ENCODE measurements at regions not wholly inside any gene's neighbourhood (a gene's known extent, or its start where the extent isn't known, plus 50 kb on each side); places are given as distances from the start of the nearest gene placed in this dataset.

- DNase-seq (ENCODE audit: extremely low spot score), result no peak
- H3K4me1 ChIP-seq (ENCODE audit: insufficient read depth), result no peaks in the 10 kb centered on the region
- H3K27ac ChIP-seq (ENCODE audit: low read depth), result no peak overlapping the region
- no peaks in the 10 kb centered on the region for H3K36me3 ChIP-seq (ENCODE audit: insufficient read depth)
- no peak overlapping the region for H3K4me3 ChIP-seq (ENCODE audit: low read depth, low read length)
- WGBS, result 57% methylated on average over 1 of the region's 1 CpG
These were observed 387.5 kb downstream of the GRIA2 start for GRCh38 chr4:157607996-157608395.

DNA sequence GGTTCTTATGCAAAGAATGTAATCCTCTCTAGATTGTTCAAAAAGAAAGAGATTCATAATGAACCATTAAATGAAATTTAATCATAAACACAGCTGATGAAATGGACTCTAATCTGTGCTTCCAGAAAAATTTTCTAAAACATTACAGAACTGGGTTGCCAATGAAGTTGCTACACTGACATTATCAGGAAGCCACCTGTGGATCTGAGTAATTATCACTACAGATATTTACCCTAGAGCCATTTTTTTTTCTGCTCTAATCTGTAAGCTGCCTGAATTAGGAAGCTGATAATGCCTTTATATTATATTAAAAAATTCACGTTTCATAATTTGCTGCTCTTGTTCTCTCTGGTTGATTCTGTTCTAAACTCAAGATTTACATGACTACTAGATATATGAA is 380.1 kb downstream of the GRIA2 start:
- 74% methylated on average over 1 of the region's 1 CpG for WGBS
- no peak for DNase-seq (ENCODE audit: extremely low spot score)
- Histone ChIP-seq H3K36me3 (ENCODE audit: insufficient read depth) (no peaks in the 10 kb centered on the region), H3K27ac (ENCODE audit: low read depth) (no peak overlapping the region), H3K4me1 (ENCODE audit: insufficient read depth) (no peaks in the 10 kb centered on the region), H3K4me3 (ENCODE audit: low read depth, low read length) (no peak overlapping the region)

GRCh38 chr4:157591245-157591644 is 370.7 kb downstream of the GRIA2 start:
- no peak overlapping the region for H3K27ac ChIP-seq (ENCODE audit: low read depth)
- no peaks in the 10 kb centered on the region for H3K4me1 ChIP-seq (ENCODE audit: insufficient read depth)
- no peak overlapping the region for H3K4me3 ChIP-seq (ENCODE audit: low read depth, low read length)
- DNase-seq (ENCODE audit: extremely low spot score), result no peak
- H3K36me3 ChIP-seq (ENCODE audit: insufficient read depth), result no peaks in the 10 kb centered on the region

DNA sequence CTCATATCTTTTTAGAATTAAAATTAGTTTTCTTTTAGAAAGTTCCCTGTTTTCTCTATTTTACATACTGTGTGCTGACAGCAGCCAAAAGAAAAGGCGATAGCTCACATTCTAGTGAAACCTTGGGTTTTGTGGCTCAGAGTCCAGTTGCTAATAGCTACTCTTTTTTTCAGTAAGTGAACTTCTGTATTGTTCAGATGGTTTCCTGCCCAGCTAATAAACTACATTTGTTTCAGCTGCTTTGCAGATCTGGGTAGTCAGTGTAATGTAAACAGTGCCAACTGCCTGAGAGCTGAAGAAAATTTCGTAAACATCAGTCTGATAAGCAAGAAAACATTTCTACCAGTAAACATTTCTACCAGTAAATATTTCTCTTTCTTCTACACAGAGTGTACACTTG is 370.2 kb downstream of the GRIA2 start:
- Histone ChIP-seq H3K36me3 (ENCODE audit: insufficient read depth) (no peaks in the 10 kb centered on the region), H3K4me3 (ENCODE audit: low read depth, low read length) (no peak overlapping the region), H3K4me1 (ENCODE audit: insufficient read depth) (no peaks in the 10 kb centered on the region), H3K27ac (ENCODE audit: low read depth) (no peak overlapping the region)
- no peak for DNase-seq (ENCODE audit: extremely low spot score)
- WGBS, result 57% methylated on average over 2 of the region's 2 CpGs

DNA sequence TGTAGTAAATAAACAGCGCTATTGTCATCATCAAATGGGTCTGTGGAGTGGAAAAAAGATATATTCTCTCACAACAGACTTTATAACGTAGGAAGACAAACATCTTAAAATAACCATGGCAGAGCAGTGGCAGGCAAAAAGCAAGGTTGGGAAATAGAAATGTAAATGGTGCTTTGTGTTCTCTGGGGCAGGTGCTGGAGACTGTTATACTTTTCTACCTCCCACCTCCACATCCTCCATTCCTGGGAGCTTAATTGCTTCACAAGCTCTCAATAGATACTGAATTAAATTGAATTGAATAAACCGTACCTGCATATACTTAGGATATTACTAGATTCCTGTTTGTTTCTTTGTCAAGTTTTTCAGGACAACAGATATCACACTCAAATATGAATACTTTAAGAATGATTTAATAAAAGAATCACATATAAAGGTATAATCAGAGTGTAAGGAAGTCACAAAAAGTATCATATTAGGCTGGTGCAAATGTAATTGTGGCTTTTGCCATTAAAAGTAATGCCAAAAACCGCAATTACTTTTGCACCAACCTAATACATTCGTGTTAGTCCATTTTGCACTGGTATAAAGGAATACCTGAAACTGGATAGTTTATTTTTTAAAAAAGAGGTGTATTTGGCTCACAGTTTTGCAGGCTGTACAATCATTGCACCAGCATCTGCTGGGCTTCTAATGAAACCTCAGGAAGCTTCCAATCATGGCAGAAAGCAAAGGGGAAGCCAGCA is 367.3 kb downstream of the GRIA2 start:
- H3K27ac ChIP-seq (ENCODE audit: low read depth), result no peak overlapping the region
- H3K4me3 ChIP-seq (ENCODE audit: low read depth, low read length), result no peak overlapping the region
- WGBS, result 89% methylated on average over 5 of the region's 5 CpGs
- DNase-seq (ENCODE audit: extremely low spot score), result no peak
- H3K4me1 ChIP-seq (ENCODE audit: insufficient read depth), result no peaks in the 10 kb centered on the region
- no peaks in the 10 kb centered on the region for H3K36me3 ChIP-seq (ENCODE audit: insufficient read depth)

GRCh38 chr4:157582141-157582540 is 361.6 kb downstream of the GRIA2 start:
- H3K4me1 ChIP-seq (ENCODE audit: insufficient read depth), result no peaks in the 10 kb centered on the region
- DNase-seq (ENCODE audit: extremely low spot score), result no peak
- 90% methylated on average over 2 of the region's 2 CpGs for WGBS
- H3K4me3 ChIP-seq (ENCODE audit: low read depth, low read length), result no peak overlapping the region
- H3K36me3 ChIP-seq (ENCODE audit: insufficient read depth), result no peaks in the 10 kb centered on the region
- no peak overlapping the region for H3K27ac ChIP-seq (ENCODE audit: low read depth)

GRCh38 chr4:157576671-157577217 is 356.2 kb downstream of the GRIA2 start:
- 59% methylated on average over 4 of the region's 4 CpGs for WGBS
- no peak for DNase-seq (ENCODE audit: extremely low spot score)
- H3K4me1 ChIP-seq (ENCODE audit: insufficient read depth), result no peaks in the 10 kb centered on the region
- no peak overlapping the region for H3K27ac ChIP-seq (ENCODE audit: low read depth)
- no peaks in the 10 kb centered on the region for H3K36me3 ChIP-seq (ENCODE audit: insufficient read depth)
- H3K4me3 ChIP-seq (ENCODE audit: low read depth, low read length), result no peak overlapping the region

DNA sequence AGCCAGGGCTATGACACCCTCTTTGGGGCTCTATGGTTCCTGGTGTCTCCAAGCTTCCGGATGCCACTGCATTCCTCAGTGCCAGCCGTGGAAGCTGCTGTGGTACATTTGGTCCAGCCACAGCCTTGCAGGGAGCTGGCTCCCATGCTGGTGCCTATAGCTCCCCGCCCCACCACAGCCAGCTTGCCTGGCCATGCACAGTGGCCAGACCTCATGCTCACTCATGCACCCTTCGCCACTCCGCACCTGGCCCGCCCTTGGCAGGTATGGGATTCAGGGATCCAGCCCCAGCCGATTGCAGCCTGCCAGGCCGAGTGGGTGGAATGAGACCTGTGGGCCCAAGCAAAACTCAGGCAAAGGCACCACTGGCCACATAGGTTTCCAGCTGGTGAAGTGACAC is 354.8 kb downstream of the GRIA2 start:
- no peaks in the 10 kb centered on the region for H3K36me3 ChIP-seq (ENCODE audit: insufficient read depth)
- WGBS, result 96% methylated on average over 8 of the region's 8 CpGs
- no peak overlapping the region for H3K4me3 ChIP-seq (ENCODE audit: low read depth, low read length)
- no peak for DNase-seq (ENCODE audit: extremely low spot score)
- H3K27ac ChIP-seq (ENCODE audit: low read depth), result no peak overlapping the region
- H3K4me1 ChIP-seq (ENCODE audit: insufficient read depth), result no peaks in the 10 kb centered on the region

GRCh38 chr4:157574606-157575005 is 354.1 kb downstream of the GRIA2 start:
- 93% methylated on average over 7 of the region's 7 CpGs for WGBS
- no peak for DNase-seq (ENCODE audit: extremely low spot score)
- no peak overlapping the region for H3K4me3 ChIP-seq (ENCODE audit: low read depth, low read length)
- H3K36me3 ChIP-seq (ENCODE audit: insufficient read depth), result no peaks in the 10 kb centered on the region
- H3K4me1 ChIP-seq (ENCODE audit: insufficient read depth), result no peaks in the 10 kb centered on the region
- H3K27ac ChIP-seq (ENCODE audit: low read depth), result no peak overlapping the region

- Histone ChIP-seq H3K27ac (ENCODE audit: low read depth) (no peak overlapping the region), H3K36me3 (ENCODE audit: insufficient read depth) (no peaks in the 10 kb centered on the region), H3K4me1 (ENCODE audit: insufficient read depth) (no peaks in the 10 kb centered on the region), H3K4me3 (ENCODE audit: low read depth, low read length) (no peak overlapping the region)
- no peak for DNase-seq (ENCODE audit: extremely low spot score)
- 62% methylated on average over 3 of the region's 3 CpGs for WGBS
These were observed 352.4 kb downstream of the GRIA2 start for GRCh38 chr4:157572951-157573350.

DNA sequence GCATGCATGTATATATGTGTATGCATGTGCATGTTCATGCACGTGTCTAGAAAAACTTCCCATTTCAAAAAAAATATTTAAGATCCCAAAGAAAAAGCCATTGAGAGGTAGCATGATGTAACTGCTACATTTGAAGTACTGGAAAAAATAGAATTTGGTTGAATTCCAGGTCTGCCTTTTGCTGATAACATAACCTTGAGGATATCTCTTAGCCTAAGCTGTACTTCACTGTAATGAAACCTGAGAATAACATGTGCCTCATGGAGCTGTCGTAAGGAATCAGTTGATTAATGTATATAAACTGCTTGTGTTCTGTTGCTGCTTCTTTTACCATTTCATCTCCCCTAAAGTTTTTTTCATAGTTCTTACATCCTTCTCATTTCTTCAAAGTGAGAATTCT is 351.8 kb downstream of the GRIA2 start:
- Histone ChIP-seq H3K4me1 (ENCODE audit: insufficient read depth) (no peaks in the 10 kb centered on the region), H3K27ac (ENCODE audit: low read depth) (no peak overlapping the region), H3K4me3 (ENCODE audit: low read depth, low read length) (no peak overlapping the region), H3K36me3 (ENCODE audit: insufficient read depth) (no peaks in the 10 kb centered on the region)
- no peak for DNase-seq (ENCODE audit: extremely low spot score)
- 48% methylated on average over 2 of the region's 2 CpGs for WGBS

DNA sequence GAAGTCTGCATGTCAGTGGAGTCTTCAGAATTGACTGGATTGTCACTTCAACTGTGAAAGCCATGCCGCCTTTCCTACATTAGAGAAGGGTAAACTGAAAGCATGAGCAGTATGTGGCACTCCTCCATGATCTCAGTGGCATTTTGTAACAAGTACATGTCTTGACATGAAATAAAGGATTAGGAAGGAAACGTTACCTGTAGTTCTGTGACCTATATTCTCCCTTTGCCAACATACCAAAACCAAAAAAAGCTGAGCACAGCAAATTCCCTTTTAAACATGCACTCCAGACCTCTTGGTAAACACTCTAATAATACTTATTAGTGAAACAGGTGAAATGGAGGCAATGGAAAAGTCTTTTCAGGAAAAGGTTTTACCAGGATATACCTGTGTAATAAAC is 344.2 kb downstream of the GRIA2 start:
- 68% methylated on average over 2 of the region's 2 CpGs for WGBS
- no peak overlapping the region for H3K4me3 ChIP-seq (ENCODE audit: low read depth, low read length)
- H3K27ac ChIP-seq (ENCODE audit: low read depth), result no peak overlapping the region
- no peaks in the 10 kb centered on the region for H3K4me1 ChIP-seq (ENCODE audit: insufficient read depth)
- no peaks in the 10 kb centered on the region for H3K36me3 ChIP-seq (ENCODE audit: insufficient read depth)
- no peak for DNase-seq (ENCODE audit: extremely low spot score)

- H3K36me3 ChIP-seq (ENCODE audit: insufficient read depth), result no peaks in the 10 kb centered on the region
- no peak overlapping the region for H3K4me3 ChIP-seq (ENCODE audit: low read depth, low read length)
- no peak overlapping the region for H3K27ac ChIP-seq (ENCODE audit: low read depth)
- WGBS, result 50% methylated on average over 2 of the region's 2 CpGs
- no peaks in the 10 kb centered on the region for H3K4me1 ChIP-seq (ENCODE audit: insufficient read depth)
- no peak for DNase-seq (ENCODE audit: extremely low spot score)
These were observed 343.7 kb downstream of the GRIA2 start for GRCh38 chr4:157564218-157564617.

DNA sequence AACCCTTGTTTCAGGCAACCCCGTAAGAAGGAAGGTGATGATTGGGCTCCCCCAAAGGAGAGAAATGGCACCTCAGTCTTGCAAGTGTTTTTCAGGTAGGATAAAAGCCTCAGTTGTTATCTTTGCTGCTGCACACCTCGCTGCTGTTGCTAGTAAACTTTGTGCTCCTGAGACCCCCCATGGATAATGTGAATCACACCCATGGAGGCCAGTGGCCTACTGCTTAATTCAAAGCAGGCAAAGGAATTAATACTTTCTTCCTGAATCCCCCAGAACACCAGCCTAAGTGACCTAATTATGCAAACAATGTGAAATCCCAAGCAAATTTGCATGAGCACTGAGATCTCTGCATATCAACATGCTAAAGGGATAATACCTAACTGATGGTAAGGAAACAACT is 337.5 kb downstream of the GRIA2 start:
- Histone ChIP-seq H3K36me3 (ENCODE audit: insufficient read depth) (no peaks in the 10 kb centered on the region), H3K4me3 (ENCODE audit: low read depth, low read length) (no peak overlapping the region), H3K27ac (ENCODE audit: low read depth) (no peak overlapping the region), H3K4me1 (ENCODE audit: insufficient read depth) (no peaks in the 10 kb centered on the region)
- WGBS, result 67% methylated on average over 2 of the region's 2 CpGs
- DNase-seq (ENCODE audit: extremely low spot score), result no peak

DNA sequence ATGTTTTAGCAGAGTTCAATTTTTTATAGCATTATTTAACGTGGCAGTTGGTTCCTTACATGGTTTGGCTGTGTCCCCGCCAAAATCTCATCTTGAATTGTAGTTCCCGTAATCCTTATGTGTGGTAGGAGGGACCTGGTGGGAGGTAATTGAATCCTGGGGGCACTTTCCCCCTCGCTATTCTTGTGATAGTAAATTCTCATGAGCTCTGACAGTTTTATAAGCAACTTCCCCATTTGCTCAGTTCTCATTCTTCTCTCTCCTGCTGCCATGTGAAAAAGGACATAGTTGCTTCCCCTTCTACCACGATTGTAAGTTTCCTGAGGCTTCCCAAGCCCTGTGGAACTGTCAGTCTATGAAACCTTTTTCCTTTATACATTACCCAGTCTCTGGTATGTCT is 329.5 kb downstream of the GRIA2 start:
- no peak overlapping the region for H3K27ac ChIP-seq (ENCODE audit: low read depth)
- no peaks in the 10 kb centered on the region for H3K36me3 ChIP-seq (ENCODE audit: insufficient read depth)
- H3K4me3 ChIP-seq (ENCODE audit: low read depth, low read length), result no peak overlapping the region
- WGBS, result 44% methylated on average over 5 of the region's 5 CpGs
- DNase-seq (ENCODE audit: extremely low spot score), result no peak
- H3K4me1 ChIP-seq (ENCODE audit: insufficient read depth), result no peaks in the 10 kb centered on the region

Measured in urinary bladder (tissue), 3 donors.